GM18502 (cell line): ENCODE measurements at regions not wholly inside any gene's neighbourhood (a gene's known extent, or its start where the extent isn't known, plus 50 kb on each side); places are given as distances from the start of the nearest gene placed in this dataset.
"Not testable (repeated sequence)": the region's sequence is repeated elsewhere in the genome, so short reads cannot be mapped to it uniquely, and the experiment has no call there.

Experiments
- ATAC-seq: cut with Tn5 transposase; IDR thresholded peaks from one replicate; pipeline ENCODE4 v1.9.1; 2021; ENCODE audit warnings: mild to moderate bottlenecking; ENCODE audit not compliant: unreplicated experiment, poor library complexity

DNA sequence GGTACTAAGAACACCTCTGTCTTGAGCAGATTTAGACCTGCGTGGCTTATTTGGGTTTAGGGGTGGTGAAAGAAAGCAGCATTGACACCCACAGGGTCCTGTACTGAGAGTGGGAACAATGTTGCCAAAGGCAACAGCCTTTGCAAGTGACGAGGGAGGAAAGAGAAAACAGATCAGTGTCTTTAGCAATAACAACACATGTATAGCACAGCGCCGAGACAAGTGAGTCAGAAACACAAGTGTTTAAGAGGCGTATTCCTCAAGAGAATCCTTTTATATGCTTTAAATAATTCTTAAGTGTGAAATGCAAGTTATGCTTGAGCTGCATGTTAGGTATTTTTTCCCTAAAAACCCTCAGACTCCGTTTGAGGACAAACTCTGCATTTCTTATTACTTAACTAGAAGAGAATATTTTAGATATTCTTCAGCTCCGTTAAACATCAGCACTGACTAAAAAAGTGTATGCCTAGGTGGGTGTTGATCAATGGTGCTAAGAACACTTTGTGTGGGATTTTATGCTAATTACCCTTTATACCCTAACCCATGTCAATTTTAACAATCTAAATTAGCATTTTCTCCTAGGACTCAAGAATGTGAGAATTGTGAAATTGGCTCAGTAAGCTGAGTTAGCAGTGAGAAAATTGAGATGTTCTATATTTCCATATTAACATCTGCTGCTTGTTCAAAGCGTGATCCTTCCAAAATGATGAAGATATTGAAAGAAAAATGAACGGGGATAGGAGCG, 1095.4 kb upstream of the CELF2 start:
- no peak for ATAC-seq

DNA sequence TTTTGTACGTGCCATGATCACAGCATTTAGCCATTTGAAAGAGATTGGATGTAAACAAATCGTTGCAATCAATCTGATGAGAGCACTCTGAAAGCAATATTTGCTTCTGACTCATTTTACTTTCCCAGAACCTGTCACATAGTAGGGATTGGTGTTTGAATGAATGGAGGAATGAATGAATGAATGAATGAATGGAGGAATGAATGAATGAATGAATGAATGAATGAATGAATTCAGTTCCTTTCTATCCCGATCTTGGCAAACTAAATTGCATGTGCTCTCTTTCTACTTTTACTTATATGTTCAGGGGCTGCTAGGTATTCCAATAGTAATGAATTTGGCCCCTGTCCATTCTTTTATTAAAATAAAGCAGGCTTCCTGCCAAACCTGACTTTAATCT, 1091.7 kb upstream of the CELF2 start:
- no peak for ATAC-seq

DNA sequence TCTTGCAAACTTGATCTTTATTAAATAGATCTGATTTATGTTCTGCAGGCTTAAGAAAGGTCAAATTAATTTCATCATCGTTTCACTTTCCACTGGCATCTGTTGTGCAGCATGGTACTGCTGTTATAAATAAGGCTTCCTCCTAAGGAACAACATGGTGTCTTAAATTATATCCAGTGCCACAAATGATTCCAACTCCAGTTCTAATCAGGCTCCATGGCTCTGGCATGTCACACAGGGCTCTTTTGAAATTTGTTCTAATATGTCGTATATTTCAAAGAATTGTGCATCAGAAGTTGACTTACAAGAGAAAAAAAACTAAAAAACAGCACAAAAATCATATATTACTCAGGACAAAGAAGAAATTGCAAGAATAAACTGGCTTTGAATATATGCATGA, 1090.8 kb upstream of the CELF2 start:
- ATAC-seq = no peak

DNA sequence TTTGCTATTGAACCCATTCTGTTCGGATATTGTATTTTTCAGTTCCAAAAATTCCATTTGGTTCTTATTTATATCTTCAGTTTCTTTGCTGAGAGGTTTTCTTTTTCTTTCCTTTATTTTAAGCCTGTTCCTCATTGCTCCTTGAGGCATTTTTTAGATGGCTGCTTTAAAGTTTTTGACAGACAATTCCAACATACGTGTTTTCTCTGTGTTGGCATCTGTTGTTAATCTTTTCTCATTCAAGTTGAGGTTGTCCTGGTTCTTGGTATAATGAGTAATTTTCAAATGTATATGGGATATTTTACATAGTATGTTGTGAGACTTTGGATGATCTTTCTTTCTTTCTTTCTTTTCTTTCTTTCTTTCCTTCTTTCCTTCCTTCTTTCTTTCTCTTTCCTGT, 1078.0 kb upstream of the CELF2 start:
- no peak for ATAC-seq

DNA sequence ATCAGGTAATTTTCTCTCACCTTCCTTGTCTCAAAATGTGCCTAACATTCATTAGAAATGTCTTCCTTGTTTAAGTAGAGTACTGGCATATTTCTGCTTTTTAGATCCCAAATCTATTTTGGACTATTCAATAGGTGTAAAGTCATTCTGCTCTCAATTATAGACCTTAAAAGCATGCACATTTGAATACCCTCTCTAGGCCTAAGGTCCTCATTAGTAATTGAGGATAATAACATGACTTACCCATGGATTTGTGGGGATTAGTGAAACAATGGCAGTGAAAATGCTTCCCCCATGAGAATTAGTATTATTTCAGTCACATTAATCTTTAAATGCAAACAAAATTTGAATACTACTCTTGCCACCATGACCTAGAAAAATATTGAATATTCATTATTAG, 1073.0 kb upstream of the CELF2 start:
- no peak for ATAC-seq

DNA sequence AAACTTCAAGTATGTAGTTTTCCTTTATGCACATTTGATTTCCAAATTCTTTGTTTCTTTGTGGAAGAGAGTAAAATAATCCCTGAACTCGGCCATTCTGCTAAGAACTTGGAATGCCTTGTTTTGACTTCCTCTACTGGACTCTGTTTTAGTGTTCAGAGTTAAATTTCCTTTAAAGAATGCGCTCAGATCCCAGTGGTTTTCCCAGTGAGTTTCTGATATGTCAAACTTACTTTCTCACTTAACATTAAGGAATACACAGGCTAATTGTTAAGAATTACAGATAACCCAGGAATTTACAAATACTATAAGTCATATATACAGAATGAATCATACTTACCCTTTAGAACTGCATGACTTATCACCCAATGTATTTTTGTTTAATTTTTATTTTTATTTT, 1067.6 kb upstream of the CELF2 start:
- no peak for ATAC-seq

DNA sequence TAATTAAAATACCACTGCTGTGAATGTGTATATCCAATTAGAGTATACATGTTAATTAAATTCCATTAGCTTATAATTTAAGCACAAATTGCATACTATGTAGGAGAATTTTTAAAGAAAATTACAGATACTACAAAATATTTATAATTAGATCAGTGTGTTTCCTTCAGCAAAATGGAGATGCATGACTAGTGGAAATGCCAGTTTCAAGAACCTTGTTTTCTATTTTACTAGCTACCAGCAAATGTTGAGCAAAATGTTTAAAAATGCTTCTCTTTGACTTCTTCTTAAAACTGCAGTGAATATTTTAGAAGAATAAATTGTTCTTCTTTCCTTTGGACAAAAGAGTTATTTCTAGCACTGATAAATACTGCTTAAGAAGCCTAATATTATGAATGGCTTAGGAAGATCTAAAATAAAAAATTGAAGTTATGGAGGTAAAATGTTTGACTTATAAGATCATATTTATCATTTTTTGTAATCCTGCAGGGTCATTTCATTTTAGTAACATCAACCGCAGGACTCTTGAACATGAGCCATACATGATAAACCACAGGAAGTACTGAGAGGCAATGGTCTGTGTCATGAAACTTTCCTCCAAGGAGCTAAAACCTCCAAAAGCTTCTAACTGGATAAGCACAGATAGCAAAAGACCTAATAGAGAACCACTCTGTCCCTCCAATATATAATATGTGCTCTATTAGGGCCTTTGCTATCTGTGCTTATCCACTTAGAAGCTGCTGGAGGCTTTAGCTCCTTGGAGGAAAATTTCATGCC, 1066.0 kb upstream of the CELF2 start:
- ATAC-seq = no peak

DNA sequence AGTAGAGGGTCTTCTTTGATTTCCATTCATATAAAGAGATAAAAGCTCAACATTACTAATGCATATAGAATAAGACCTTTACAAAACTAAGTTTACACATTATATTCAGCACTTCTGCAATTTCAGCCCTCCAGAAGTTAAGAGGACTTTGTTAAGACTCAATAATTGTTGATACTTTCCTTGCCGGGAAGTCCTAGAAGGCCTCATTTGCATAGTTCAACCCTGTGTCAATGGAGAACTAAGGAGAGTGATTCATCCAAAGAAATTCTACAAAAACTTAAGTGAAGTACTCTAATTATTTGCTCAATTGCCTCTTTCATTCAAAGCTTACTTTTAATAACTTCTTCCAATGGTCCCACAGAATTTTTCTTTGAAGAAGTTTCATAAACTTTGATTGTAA, 1060.3 kb upstream of the CELF2 start:
- ATAC-seq = no peak

DNA sequence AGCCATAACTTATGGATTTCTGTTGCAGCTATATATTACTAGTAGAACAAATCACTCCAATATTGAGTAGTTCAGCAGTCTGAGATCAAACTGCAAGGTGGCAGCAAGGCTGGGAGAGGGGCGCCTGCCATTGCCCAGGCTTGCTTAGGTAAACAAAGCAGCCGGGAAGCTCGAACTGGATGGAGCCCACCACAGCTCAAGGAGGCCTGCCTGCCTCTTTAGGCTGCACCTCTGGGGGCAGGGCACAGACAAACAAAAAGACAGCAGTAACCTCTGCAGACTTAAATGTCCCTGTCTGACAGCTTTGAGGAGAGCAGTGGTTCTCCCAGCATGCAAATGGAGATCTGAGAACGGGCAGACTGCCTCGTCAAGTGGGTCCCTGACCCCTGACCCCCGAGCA, 1059.8 kb upstream of the CELF2 start:
- not testable (repeated sequence) for ATAC-seq

DNA sequence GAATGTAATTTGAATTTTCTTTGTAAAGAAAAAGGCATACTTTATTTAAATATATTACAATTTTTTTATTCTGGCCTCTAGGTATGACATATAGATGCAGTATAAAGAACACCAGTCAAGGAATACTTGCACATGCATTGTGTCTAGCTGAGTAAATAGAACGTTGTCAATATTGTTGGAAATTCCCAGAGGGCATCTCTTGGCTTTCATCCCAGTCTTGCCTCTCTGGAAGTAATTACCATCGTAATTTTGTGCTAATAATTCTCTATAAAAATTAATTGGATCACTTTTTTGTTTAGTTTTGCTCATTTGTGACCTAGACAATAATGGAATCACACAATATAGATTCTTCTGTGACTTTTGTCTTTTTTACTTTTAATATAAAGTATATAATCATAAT, 1052.3 kb upstream of the CELF2 start:
- no peak for ATAC-seq

DNA sequence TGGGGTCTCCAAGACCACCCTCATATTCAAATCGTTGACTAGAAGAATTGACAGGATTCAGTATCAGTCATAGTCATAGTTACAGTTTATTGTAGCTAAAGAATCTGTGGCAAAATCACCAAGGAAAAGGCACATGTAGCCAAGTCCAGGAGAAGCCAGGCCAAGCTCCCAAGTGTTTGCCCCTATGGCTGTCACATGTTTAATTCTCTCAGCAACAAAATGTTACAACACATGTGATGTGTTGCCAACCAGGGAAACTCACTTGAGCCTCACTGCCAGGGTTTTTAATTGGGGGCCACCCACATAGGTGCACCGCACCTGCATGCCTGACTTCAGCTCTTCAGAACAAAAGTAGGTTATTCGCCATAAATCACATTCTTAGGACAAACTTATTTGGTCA, 1030.9 kb upstream of the CELF2 start:
- no peak for ATAC-seq

DNA sequence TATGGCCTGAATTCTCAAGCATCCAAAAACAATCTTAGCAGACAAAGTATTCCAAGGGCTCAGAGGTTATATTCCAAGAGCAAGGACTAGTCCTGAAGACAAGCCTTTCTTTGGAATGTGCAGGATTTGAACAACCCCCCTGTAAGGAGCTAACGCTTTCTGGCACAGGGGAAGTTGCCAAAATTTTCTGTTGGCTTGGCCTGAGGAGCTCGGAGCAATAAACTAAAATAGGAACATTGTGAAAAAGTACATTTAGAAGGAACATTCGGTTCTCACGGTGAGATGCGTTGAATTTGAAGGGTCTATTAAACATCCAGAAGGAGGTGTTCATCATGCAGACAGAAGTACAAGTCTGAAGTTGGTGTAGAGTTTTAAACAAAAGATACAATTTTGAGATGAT, 1030.5 kb upstream of the CELF2 start:
- no peak for ATAC-seq

DNA sequence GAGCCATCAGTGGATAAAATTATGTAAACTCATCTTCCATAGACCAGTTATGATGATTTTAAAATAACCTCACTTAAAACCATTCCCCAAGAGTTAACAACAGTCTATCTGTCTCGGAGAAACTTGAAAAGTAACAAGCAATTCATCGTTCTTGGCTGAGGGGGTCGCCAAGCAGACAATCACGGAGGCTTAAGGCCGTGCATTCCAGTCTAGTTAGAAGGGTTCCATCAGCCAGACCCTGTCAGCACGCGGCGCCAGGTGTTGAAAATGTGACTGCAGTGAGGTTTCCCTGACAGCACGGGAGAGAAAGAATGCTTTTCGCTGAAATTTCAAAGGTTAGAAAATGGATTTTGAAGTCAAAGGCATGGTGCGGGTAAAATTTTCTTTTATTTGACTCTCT, 1025.0 kb upstream of the CELF2 start:
- no peak for ATAC-seq

DNA sequence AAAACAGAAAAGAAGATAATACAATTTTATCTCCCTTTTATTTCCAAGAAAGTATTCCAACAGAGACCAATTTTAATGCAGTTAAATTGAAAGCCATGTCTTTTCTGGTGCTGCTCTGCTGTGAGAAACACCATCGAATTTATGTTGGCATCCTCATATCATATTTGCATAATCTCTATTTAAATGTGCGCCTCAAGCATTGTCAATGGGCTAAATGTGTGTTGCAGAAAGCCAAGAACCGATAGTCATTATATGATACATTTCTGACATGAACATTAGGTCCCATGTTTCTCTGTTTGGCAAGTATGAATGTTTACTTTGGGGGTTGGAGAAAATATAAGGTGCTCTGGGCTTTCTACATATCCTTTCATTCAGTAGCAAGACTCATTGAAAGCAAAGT, 1023.5 kb upstream of the CELF2 start:
- no peak for ATAC-seq

DNA sequence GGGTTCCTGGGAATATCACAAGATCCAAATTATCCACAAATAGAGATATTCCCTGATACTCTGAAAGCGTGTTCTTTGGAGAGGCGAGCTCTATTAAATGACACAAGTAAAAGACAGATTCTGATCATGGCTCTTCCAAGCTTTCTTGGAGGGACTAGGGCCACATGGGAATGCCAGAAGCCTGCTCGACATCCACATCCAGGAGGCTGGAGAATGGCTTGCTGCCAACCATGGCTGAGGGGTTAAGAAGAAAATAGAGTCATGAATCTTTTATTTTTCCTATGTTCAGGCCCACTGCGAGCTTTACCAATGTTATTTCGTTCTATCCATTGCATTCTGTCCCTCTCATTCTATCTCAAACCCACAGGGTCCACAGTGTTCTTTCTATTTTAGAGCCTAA, 1018.0 kb upstream of the CELF2 start:
- ATAC-seq = no peak

DNA sequence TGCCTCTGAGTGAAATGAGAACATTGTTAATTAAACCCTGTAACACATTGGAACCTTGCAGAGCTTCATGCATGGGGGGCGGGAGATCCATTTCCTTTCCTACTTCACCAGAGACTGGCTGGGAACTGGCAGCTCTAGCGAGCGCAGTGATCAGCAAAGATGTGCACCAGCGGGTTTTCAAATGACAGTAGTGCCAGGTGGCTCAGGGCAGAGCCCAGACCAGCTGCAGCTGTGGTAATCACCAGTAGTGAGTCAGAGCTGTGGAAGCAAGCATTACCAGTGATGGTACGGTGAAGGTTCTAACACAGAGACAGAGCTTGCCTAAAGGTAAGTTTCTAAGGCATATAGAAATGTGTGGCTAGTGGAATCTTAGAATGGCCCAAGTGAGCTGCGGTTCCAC, 1009.7 kb upstream of the CELF2 start:
- no peak for ATAC-seq

DNA sequence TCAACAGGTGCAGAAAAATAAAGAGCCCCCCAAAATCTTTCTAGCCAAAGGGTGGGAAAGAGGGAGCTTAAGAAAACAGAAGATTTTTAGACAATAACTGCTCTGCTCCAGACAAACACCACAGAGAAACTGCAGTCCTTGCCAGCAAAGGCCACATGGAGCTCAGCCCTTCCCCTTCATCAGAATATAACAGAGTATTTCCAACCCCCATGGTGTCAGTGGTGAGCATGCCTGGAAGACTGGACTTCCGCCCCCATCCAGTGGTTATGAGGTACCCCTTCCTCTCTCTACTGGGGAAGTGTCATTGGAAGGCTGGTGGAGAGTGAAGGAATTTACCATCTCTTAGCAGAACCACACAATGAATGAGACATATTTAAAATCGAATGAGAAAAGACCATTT, 1007.3 kb upstream of the CELF2 start:
- ATAC-seq = no peak

DNA sequence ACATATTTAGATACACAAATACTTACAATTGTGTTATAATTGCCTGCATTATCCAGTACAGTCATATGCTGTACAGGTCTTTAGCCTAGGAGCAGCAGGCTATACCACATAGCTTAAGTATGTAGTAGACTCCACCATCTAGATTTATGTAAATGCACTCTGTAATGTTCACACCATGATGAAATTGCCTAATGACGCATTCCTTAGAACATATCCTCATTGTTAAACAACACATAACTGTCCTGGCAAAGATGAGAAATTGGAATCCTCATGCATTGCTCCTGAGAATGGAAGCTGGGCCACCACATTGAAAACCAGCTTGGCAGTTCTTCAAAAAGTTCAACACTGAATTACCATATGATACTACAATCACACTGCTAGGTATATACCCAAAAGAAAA, 1002.8 kb upstream of the CELF2 start:
- no peak for ATAC-seq

DNA sequence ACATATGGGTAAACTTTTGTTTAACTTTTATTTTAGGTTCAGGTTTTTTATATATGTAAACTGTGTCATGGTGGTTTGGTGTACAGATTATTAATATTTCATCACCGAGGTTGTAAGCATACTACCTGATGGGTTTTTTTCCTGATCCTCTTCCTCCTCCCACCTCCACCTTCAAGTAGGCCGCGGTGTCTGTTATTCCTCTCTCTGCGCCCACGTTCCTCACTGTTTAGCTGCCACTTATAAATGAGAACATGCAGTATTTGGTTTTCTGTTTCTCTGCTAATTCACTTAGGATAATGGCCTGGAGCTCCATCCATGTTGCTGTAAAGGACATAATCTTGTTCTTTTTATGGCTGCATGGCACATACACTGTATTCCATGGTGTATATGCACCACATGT, 1000.0 kb upstream of the CELF2 start:
- no peak for ATAC-seq

DNA sequence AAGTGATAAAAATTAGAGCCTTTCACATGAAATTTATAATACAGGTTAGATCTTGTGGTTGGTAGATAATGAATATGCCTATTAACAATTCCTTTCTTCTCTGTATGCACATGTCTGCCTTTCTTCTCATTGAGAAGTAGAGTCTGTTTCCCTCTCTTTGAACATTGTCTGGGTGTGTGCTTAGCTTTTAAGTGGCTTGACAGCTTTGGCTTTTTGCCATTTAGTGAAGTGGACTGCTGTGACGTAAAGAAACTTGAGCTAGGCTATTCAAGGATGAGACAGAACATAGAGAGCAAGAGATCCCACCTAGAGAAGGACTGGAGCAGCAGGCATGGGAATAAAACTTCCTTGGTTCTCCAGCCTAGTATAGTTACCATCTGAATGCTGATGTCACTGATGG, 996.7 kb upstream of the CELF2 start:
- ATAC-seq = no peak

DNA sequence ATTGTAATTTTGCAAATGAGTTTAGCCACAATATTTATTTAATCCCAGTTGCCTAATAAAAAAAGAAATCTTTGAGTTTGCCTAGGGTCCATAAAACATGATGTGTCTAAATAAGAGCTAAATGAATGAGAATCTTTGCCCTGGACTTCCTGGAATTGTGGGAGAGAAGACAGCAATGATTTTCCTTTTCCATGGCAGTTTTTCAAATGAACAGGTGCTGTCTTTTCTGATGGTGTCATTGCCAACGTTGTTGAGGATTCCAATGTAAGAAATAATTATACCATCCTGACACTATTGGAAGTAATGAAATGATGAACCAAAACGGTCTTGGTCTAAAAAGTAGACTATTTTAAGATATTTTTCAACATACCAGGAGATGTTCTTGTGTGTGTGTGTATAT, 984.7 kb upstream of the CELF2 start:
- no peak for ATAC-seq

DNA sequence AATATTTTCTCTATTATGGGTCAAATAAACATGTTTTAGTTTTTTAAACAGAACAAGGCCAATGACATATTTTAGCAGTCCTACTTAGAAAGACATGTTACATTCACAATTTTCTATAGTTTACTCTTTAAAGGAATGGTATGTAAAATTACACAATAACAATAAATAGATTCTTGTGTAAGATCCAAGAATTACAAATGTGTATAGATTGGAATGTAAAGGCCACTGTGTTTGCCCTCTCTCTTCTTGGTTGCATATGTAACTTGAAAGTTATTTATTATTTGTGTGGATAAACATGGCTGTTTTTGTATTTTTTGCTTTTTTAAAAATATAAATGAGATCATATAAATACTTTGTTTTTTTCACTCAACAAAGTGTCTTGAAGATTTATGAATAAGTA, 979.3 kb upstream of the CELF2 start:
- ATAC-seq = no peak
